GM21529 (cell line): ENCODE measurements at regions not wholly inside any gene's neighbourhood (a gene's known extent, or its start where the extent isn't known, plus 50 kb on each side); places are given as distances from the start of the nearest gene placed in this dataset.

ENCODE experiments used
- ATAC-seq: cut with Tn5 transposase; IDR thresholded peaks from one replicate; pipeline ENCODE4 v1.9.1; 2021; ENCODE audit not compliant: unreplicated experiment

DNA sequence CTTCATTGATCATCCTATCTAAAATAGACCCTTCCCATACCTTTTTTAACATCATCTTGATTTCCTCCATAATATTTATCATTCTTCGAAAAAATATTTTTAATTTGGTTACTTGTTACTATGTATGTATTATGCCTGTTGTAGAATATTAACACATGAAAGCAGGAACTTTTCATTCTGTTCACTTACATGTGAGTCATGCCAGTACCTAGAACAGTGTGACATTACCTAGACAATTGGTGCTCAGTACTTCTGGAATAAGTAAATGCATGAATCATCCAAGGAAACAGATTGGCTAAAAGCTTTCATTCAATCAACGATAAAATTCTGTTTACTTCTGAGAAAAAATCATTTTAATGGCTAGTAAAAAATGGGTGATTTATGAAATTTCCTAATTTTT lies 76.4 kb downstream of the CXXC4 start:
- ATAC-seq, result no peak

DNA sequence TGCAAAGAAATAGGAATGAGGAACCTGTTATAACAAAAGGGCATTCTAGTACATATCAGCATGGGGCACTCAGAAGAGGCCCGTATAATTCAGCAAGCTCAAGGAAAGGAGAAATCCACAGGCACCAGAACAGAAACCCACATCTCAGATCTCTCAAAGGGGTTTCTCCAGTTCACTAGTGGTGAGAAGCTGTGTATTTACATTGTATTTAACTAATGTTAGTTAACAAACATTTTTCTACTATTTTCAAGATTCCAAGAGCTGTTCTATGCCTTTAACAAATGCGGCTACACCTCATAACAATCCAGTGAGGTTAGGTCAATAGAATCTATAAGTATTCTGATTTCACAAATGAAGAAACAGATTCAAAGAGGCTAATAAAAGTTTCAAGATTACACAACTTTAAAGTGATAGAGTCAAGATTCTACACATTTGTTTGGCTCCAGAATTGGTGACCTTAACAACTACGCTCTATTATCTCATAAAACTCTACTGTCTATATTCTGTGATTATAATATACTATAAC lies 77.3 kb downstream of the CXXC4 start:
- no peak for ATAC-seq

- ATAC-seq, result no peak
Measured at GRCh38 chr4:104416725-104417356, 77.9 kb downstream of the CXXC4 start.

DNA sequence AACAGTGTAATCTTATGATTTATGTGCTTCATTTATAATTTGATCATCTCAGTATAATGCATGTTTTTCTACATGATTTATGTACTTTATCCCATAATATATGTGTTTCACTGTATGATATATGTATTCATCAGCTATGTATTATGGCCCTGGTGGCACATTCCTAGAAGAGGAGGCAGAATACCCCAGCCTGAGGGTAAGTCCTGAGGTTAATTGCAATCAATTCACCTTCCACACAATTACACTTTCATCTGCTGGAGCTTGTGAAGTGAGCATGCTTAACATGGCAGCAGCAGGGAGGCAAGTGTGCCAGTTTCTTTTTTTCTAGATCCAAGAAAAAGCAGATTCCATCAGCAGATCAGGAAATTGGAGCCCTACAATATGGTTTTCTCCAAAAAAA lies 81.2 kb downstream of the CXXC4 start:
- no peak for ATAC-seq

DNA sequence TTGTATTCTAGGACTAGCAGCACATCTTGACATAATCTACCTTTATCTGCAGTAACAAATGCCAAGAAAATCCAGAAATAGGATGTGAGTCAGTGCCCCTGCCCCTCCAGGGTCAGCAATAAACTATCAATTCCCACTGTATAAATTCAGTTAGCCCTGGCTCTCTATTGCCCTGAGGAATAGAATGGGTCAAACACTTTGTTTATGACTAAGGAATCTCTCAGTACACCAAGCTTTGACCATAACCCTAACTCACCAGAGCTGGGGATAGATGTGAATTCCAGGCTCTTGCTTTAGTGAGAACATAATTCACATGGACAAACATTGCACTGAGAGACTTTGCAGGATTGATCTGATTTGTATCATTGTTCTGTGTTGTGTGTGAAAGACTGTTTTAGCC lies 82.3 kb downstream of the CXXC4 start:
- no peak for ATAC-seq

- no peak for ATAC-seq
Measured at GRCh38 chr4:104411502-104411901, 83.2 kb downstream of the CXXC4 start.

- ATAC-seq, result no peak
Measured at GRCh38 chr4:104408878-104409277, 85.8 kb downstream of the CXXC4 start.

DNA sequence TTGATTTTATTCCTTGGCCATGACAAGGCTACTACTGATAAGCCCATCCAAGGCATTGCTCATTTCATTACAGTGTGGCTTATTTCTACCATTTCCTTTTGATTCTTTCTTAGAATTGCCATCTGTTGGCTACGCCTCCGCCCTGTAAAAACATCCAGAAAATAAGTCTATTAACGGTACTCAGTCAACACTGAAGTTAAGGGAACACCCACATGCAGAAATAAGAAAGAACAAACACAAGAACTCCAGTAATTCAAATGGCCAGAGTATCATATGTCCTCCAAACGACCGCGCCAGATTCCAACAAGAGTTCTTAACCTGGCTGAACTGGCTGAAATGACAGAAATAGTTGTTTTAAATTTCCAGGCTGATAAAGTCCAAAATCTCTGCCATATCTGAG lies 90.3 kb downstream of the CXXC4 start:
- ATAC-seq, result no peak

DNA sequence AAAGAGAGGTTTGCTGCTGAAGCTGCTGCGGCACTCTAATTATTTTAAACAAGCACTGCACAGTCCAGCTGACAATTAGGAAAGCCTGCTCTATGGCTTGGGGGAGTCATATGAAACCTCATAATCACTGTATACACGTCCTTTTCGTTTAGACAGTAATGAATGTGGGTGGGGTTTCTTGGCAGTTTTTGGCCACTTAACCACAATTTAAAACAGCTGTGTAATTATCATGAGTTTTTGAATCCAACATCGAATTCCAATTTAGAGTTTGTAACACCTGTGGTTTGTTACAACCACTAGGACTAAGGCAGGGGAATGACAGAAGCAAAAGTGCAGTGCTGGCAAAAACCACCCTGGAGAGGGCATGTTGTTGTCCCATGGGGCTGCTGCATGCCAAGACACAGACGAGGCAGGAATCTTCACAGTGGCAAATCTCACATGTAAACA lies 99.5 kb downstream of the CXXC4 start:
- ATAC-seq, result no peak

GRCh38 chr4:104394406-104395167 lies 100.1 kb downstream of the CXXC4 start:
- no peak for ATAC-seq

DNA sequence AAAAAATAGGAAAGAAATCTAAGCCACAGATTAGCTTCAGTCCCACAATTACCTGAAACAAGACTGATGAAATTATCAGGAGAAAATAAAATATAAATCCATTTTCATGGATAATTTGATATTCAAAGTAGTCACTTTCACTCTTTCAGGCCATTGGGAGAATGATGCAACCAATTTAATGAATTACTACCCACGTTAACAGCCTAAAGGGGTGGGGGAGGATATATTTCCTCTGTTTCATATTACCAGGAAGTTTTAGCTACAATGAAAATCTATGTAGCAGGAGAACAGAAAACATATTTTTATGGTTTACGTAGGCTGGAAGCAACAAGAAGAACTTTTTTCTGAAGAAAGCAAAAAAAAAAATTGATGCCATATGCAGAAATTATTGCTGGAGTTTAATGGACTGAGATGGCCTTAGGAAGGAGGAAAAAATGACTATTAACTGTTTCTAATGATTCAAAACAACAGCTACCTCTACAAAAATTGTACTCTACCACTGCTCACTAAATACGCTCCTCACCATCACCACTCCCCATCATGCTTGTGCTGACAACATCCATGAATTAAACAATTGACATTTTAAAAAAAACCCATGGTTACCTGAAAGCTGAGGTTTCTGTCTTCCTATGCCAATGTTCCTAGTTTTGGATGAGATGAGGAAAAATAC lies 100.9 kb downstream of the CXXC4 start:
- ATAC-seq, result no peak

DNA sequence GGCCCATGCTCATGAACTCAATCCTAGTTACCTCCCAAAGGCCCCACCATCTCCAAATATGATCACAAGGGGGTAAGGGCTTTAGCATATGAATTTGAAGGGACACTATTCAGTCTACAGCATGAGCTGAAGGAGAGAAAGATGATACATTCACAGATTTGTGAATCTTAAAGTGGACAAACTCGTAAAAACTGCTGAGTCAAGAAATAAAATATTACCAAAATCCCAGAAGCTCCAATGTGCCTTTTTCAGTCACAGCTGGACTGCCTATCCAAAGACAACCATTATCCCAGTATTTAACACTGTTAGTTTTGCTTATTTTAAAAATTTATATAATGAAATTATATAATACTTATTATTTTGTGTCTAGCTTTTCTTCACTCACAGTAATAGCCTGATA lies 109.0 kb downstream of the CXXC4 start:
- no peak for ATAC-seq

DNA sequence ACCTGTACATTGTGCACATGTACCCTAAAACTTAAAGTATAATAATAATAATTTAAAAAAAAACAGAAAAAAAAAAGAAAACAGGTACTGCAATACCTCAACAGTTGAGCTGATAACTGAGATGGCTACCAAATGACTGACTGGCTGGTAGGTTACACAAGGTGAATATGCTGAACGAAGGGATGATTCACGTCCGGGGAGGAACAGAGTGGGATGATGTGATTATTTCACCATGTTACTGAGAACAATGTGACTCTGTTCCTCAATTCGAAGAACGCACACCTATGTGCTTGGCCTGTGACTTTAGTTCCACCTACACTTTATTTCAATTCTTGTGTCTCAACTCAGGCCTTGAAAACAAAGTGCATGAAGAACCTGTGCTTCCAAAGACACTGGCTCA lies 111.7 kb downstream of the CXXC4 start:
- no peak for ATAC-seq

DNA sequence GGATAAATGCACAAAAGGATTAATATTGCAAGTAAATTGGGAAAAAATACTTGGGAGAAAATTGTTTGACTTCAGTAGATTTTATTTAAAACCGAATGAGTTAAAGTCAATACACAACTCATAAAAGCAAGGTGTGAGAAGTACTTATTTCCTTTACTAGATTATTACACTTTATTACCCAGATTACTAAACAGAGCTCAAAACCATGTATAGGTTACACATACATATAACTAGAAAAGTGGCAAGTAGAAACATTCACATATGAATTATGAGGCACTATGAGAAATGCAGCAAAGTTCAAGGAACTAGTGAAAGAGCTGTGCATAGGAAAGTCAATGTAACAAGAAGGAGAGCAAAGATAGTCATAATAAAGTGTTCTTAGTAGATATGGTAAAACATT lies 113.0 kb downstream of the CXXC4 start:
- no peak for ATAC-seq

DNA sequence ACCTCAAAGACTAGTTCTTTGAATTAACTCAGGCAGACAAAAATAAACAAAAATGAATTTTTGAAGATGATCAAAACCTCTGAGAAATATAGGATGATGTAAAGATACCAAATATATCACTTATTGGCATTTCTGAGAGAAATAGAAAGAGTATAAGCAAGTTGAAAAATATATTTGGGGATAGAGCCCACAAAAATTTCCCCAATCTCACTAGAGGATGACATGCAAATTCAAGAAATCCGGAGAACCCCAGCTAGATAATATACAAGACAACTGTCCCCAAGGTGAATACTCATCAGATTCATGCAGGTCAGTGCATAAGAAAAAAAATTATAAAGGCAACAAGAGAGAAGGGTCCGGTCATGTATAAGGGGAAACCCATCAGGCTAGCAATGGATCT lies 129.1 kb downstream of the CXXC4 start:
- ATAC-seq, result no peak

- no peak for ATAC-seq
Measured at GRCh38 chr4:104353481-104353880, 141.2 kb downstream of the CXXC4 start.

GRCh38 chr4:104352211-104352610 lies 142.5 kb downstream of the CXXC4 start:
- ATAC-seq, result no peak

GRCh38 chr4:104351706-104352105 lies 143.0 kb downstream of the CXXC4 start:
- ATAC-seq, result no peak

DNA sequence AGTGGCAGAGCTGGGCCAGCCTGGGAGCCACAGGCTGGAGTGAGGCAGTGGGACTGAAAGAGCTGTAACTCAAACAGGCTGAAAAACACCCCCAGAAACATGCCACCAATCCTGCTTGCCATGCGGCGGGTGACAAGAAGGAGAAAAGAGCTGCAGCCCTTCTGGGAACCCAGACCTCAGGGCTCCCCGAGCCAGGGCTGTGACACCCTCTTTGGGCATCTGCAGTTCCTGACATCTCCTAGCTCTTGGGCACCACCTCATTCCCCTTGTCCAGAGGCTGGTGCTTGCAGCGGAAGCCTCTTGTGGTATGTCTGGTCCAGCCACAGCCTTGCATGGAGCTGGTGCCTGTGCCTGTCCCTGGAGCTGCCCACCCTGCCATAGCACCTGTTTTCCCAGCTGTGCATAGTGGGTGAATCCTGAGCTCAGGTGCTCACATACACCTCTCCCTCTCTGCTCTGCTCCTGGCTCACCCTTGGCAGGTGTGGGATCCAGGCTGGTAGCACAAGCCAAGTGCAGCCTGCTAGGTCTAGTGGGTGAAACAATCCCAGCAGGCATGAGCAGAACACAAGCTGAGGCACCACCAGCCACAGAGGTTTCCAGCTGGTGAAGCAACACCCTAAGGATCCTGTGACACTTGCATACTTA lies 149.0 kb downstream of the CXXC4 start:
- no peak for ATAC-seq

GRCh38 chr4:104344342-104344980 lies 150.2 kb downstream of the CXXC4 start:
- ATAC-seq, result no peak

DNA sequence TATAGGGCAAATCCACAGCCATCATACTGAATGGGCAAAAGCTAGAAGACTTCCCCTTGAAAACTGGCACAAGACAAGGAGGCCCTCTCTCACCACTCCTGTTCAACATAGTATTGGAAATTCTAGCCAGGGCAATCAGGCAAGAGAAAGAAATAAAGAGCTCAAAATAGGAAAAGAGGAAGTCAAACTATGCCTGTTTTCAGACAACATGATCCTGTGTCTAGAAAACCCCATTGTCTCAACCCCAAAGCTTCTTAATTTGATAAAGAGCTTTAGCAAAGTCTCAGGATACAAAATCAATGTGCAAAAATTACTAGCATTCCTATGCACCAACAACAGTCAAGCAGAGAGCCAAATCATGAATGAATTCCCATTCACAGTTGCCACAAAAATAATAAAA lies 160.3 kb downstream of the CXXC4 start:
- no peak for ATAC-seq
